GM12891 (cell line): ENCODE measurements at regions not wholly inside any gene's neighbourhood (a gene's known extent, or its start where the extent isn't known, plus 50 kb on each side); places are given as distances from the start of the nearest gene placed in this dataset.

Experiments
- POLR2AphosphoS5 ChIP-seq: IDR thresholded peaks from 2 replicates; pipeline ENCODE4 v1.6.1; 2011; ENCODE audit warnings: low read depth, low read length, control low read depth
- TAF1 ChIP-seq: IDR thresholded peaks from 2 replicates; pipeline ENCODE4 v1.6.1; 2011; ENCODE audit warnings: low read depth, low read length, control low read depth

GRCh38 chrX:76248901-76249300 lies 76.0 kb downstream of the PBDC1 start:
- TF ChIP-seq POLR2AphosphoS5, result no peak
- no peak for TF ChIP-seq TAF1
